Heart left ventricle (tissue), 13 donors: ENCODE measurements at regions not wholly inside any gene's neighbourhood (a gene's known extent, or its start where the extent isn't known, plus 50 kb on each side); places are given as distances from the start of the nearest gene placed in this dataset.

Source experiments
- POLR2A ChIP-seq, 2 donors: fragments of 450-650 bp; IDR thresholded peaks; one replicate each; pipeline ENCODE4 v1.6.1; 2017; ENCODE audit warnings: antibody characterized with exemption in 2 of 2, mild to moderate bottlenecking in 2 of 2, moderate library complexity in 2 of 2
- TF ChIP-seq, protein P1 (sequence below), 12 donors: fragments of 200-600 bp; sonication (generic) in 4 of 12; IDR thresholded peaks; one replicate each; pipeline versions ENCODE4 v1.5.0 to v1.8.0; 2018 to 2022; ENCODE audit warnings: antibody characterized with exemption in 12 of 12, mild to moderate bottlenecking in 5 of 12
- donor health status: ischemic (EF 13 %, LVEDD 7.1; RV severe dilation, severe dysfunction).
- donor health status: DM: no; HTN: yes; CAD: no.
- donor health status: DM: no; HTN: no; CAD: no.
- donor health status: ischemic (EF 25% LVEDD 6.9; RV normal size, moderate dysfunction).
- donor health status: ischemic (EF 25% LVEDD 5.7; RV mildly dilated, moderate dysfunction).
- donor health status: ischemic (EF 35%, LVEDD 5.7; RV mildly dilated, moderate dysfunction).
- donor health status: nonischemic (EF 11% LVEDD 7.7; RV severe dilation, severe dysfunction).
- donor health status: DM: yes; HTN: yes; CAD: no.
- donor health status: PGD.
- donor health status: ischemic (EF 29% LVEDD 5.4; RV normal size, mild dysfunction).
- donor health status: nonischemic (EF 23%, LVEDD 6.1; RV moderate dilation, normal function).

DNA sequence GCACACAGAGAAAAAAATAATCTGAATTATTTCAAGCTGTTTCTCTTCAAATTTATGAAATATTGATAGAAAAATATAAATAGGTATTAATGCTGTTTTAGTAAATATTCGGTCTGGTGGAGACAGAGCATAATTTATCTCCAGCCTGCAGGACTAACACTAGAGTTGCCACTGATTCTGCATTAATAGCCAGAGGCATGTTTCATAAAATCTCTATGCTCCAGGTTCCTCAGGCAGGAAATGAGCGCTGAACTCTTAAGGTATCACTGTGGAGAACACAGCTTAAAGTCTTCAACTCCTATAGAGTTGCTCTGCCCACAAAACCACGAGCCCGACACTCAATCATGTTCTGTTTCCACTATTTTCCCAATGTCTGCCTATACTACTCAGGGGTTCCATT is 470.0 kb upstream of the TMPO start:
- TF ChIP-seq, protein P1, sequence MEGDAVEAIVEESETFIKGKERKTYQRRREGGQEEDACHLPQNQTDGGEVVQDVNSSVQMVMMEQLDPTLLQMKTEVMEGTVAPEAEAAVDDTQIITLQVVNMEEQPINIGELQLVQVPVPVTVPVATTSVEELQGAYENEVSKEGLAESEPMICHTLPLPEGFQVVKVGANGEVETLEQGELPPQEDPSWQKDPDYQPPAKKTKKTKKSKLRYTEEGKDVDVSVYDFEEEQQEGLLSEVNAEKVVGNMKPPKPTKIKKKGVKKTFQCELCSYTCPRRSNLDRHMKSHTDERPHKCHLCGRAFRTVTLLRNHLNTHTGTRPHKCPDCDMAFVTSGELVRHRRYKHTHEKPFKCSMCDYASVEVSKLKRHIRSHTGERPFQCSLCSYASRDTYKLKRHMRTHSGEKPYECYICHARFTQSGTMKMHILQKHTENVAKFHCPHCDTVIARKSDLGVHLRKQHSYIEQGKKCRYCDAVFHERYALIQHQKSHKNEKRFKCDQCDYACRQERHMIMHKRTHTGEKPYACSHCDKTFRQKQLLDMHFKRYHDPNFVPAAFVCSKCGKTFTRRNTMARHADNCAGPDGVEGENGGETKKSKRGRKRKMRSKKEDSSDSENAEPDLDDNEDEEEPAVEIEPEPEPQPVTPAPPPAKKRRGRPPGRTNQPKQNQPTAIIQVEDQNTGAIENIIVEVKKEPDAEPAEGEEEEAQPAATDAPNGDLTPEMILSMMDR (IDR thresholded peaks at IDR 0.05): no peak
- no peak for TF ChIP-seq POLR2A (IDR thresholded peaks at IDR 0.05)
